Loucy (cell line): ENCODE measurements at regions not wholly inside any gene's neighbourhood (a gene's known extent, or its start where the extent isn't known, plus 50 kb on each side); places are given as distances from the start of the nearest gene placed in this dataset.

Experiments
- H2AFZ ChIP-seq: fragments of 200-600 bp; sonication (generic); 2 replicates; pipeline ENCODE4 v1.6.0; 2016; ENCODE audit warnings: antibody characterized with exemption, mild to moderate bottlenecking, low read length, moderate library complexity
- H3F3A ChIP-seq: fragments of 200-600 bp; 2 replicates; pipeline ENCODE4 v1.6.0; 2016; ENCODE audit warnings: antibody characterized with exemption, low read depth, mild to moderate bottlenecking
- H3K27me3 ChIP-seq: fragments of 200-600 bp; sonication (generic); 2 replicates; pipeline ENCODE4 v1.6.1; 2014; ENCODE audit warnings: low read length, mild to moderate bottlenecking; ENCODE audit not compliant: insufficient read depth, poor library complexity, severe bottlenecking
- H3K36me3 ChIP-seq: fragments of 200-600 bp; sonication (generic); 2 replicates; pipeline ENCODE4 v1.6.1; 2016; ENCODE audit warnings: low read length; ENCODE audit not compliant: insufficient read depth
- H3K4me1 ChIP-seq: fragments of 200-600 bp; sonication (generic); 2 replicates; pipeline ENCODE4 v1.5.1; 2014; ENCODE audit warnings: low read length, mild to moderate bottlenecking; ENCODE audit not compliant: insufficient read depth, poor library complexity, severe bottlenecking
- H3K4me2 ChIP-seq: fragments of 200-600 bp; sonication (generic); 2 replicates; pipeline ENCODE4 v1.6.0; 2014; ENCODE audit warnings: antibody characterized with exemption, low read length, low read depth, mild to moderate bottlenecking; ENCODE audit not compliant: poor library complexity, severe bottlenecking
- H3K4me3 ChIP-seq: fragments of 200-600 bp; sonication (generic); 2 replicates; pipeline ENCODE4 v1.5.1; 2014; ENCODE audit warnings: low read length, mild to moderate bottlenecking, mixed read lengths; ENCODE audit not compliant: poor library complexity, severe bottlenecking
- H3K79me2 ChIP-seq: fragments of 200-600 bp; sonication (generic); 2 replicates; pipeline ENCODE4 v1.6.1; 2014; ENCODE audit warnings: low read length; ENCODE audit not compliant: insufficient read depth
- H3K9ac ChIP-seq: fragments of 200-600 bp; sonication (generic); 2 replicates; pipeline ENCODE4 v1.6.0; 2014; ENCODE audit warnings: mild to moderate bottlenecking, low read depth, low read length, moderate library complexity; ENCODE audit not compliant: poor library complexity, severe bottlenecking
- H3K9me2 ChIP-seq: fragments of 200-600 bp; sonication (generic); replicated peaks from 2 replicates; pipeline ENCODE4 v1.6.1; 2016; ENCODE audit warnings: low read depth, low read length, mixed read lengths
- H3K9me3 ChIP-seq: fragments of 200-600 bp; sonication (generic); 2 replicates; pipeline ENCODE4 v1.6.1; 2014; ENCODE audit warnings: mild to moderate bottlenecking, antibody characterized with exemption, low read length, low read depth; ENCODE audit not compliant: insufficient read depth
- H4K20me1 ChIP-seq: fragments of 200-600 bp; sonication (generic); 2 replicates; pipeline ENCODE4 v1.6.0; 2014; ENCODE audit warnings: antibody characterized with exemption, low read length, mild to moderate bottlenecking; ENCODE audit not compliant: insufficient read depth, poor library complexity, severe bottlenecking
- EZH2phosphoT487 ChIP-seq: fragments of 200-600 bp; IDR thresholded peaks from 2 replicates; pipeline ENCODE4 v1.6.1; 2018; ENCODE audit warnings: antibody characterized with exemption, mild to moderate bottlenecking, moderate library complexity, borderline replicate concordance
- TF ChIP-seq, protein P1 (sequence below): fragments of 200-600 bp; sonication (generic); conservative IDR thresholded peaks from 2 replicates; pipeline ENCODE4 v1.5.1; 2014; ENCODE audit warnings: mild to moderate bottlenecking, antibody characterized with exemption, low read length

DNA sequence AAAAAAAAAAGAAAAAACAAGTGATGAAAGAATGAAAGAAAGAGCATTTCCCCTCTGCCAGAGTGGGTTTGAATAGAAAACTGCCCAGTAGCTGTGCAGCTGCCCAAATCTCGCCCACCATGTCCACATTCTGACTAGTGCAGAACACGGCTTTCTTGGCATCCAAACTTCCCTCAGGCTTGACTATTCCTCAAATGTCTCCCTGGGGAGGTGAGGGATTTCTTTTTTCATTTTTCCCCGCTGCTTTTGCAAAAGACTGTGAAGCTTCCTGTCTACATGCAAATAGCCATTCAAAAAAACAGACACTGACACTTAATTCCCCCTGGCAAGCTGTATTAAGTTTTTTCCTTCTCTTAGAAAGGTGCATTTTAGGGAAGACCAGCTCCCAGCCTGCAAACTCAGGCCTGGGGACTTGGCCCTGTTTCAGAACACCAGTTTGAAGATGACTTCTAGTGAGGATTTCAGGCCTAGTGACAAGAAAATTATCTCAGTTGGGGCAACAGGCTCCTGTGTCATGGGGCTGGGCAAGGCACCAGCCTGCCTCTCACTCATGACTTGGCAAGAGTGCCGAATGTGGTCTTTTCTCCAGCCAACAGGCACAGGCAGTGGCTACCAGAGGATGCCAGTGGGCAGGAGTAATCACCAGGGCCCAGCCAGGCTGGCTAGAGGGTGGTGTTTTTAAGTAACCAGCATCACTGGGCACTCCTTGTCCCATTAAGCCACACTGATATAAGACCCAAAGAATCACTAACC is 178.1 kb upstream of the NFIA start:
- H3K4me1 ChIP-seq = peaks cover 31% of the 10 kb centered on the region
- no peak for TF ChIP-seq EZH2phosphoT487
- no peak overlapping the region for H3K4me3 ChIP-seq
- no peaks in the 10 kb centered on the region for H3F3A ChIP-seq
- peak overlapping the region; percentile 16 for H3K9ac ChIP-seq
- no peaks in the 10 kb centered on the region for H3K27me3 ChIP-seq
- H3K9me3 ChIP-seq = no peaks in the 10 kb centered on the region
- no peak overlapping the region for H3K4me2 ChIP-seq
- no peaks in the 10 kb centered on the region for H3K9me2 ChIP-seq
- no peaks in the 10 kb centered on the region for H3K79me2 ChIP-seq
- H2AFZ ChIP-seq = peak overlapping the region; percentile 69
- H4K20me1 ChIP-seq = no peaks in the 10 kb centered on the region
- H3K36me3 ChIP-seq = no peaks in the 10 kb centered on the region

DNA sequence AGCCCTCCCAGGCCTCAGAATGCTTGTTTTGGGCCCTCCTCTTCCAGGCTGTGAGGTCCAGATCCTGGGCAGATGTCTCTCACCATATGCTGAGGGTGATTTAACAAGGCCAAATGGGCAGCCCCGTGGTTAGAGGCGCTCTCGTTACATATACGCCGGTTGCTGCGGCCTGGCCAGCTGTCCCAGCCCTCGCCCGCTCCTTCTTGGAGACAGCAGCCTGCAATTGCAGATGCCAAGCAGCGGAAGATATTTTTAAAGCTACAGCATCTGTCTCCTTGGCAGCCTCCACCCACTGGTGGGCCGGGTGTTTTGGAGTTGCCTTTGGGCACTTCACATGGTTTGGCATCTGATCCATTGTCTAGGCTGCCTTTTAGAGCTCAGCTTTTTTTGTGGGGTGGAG is 178.8 kb upstream of the NFIA start:
- Histone ChIP-seq H3K9me2 (no peaks in the 10 kb centered on the region), H3F3A (no peaks in the 10 kb centered on the region), H3K36me3 (no peaks in the 10 kb centered on the region), H3K4me1 (peaks cover 31% of the 10 kb centered on the region), H4K20me1 (no peaks in the 10 kb centered on the region), H3K9me3 (no peaks in the 10 kb centered on the region), H3K4me2 (no peak overlapping the region), H3K27me3 (no peaks in the 10 kb centered on the region), H3K9ac (peak overlapping the region; percentile 16), H3K79me2 (no peaks in the 10 kb centered on the region), H3K4me3 (no peak overlapping the region), H2AFZ (no peak overlapping the region)
- TF ChIP-seq, protein P1, sequence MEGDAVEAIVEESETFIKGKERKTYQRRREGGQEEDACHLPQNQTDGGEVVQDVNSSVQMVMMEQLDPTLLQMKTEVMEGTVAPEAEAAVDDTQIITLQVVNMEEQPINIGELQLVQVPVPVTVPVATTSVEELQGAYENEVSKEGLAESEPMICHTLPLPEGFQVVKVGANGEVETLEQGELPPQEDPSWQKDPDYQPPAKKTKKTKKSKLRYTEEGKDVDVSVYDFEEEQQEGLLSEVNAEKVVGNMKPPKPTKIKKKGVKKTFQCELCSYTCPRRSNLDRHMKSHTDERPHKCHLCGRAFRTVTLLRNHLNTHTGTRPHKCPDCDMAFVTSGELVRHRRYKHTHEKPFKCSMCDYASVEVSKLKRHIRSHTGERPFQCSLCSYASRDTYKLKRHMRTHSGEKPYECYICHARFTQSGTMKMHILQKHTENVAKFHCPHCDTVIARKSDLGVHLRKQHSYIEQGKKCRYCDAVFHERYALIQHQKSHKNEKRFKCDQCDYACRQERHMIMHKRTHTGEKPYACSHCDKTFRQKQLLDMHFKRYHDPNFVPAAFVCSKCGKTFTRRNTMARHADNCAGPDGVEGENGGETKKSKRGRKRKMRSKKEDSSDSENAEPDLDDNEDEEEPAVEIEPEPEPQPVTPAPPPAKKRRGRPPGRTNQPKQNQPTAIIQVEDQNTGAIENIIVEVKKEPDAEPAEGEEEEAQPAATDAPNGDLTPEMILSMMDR = no peak
- TF ChIP-seq EZH2phosphoT487 = no peak

DNA sequence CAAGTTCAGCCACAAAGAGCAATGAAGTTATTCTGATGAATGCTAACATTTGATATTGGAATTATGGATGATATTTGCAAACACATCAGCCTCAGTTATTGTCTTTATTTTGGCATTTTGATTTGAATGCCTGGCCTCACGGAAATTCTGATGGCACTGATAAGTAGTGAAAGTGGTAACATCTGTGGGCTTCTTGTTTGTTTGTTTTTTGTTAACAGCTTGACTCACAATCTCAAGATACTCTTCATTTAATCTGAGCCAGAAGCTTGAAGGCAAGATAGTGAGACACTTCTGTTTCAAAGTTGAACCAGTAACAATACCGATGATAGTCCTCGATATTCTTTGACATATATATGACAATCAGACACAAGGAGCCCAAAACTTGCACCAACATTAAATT is 182.9 kb upstream of the NFIA start:
- no peaks in the 10 kb centered on the region for H3K36me3 ChIP-seq
- no peak overlapping the region for H2AFZ ChIP-seq
- H4K20me1 ChIP-seq = no peaks in the 10 kb centered on the region
- no peaks in the 10 kb centered on the region for H3K27me3 ChIP-seq
- H3K9me3 ChIP-seq = no peaks in the 10 kb centered on the region
- no peak overlapping the region for H3K4me2 ChIP-seq
- no peaks in the 10 kb centered on the region for H3F3A ChIP-seq
- no peaks in the 10 kb centered on the region for H3K9me2 ChIP-seq
- no peak for TF ChIP-seq EZH2phosphoT487
- TF ChIP-seq, protein P1 = no peak
- no peak overlapping the region for H3K9ac ChIP-seq
- H3K4me3 ChIP-seq = no peak overlapping the region
- no peaks in the 10 kb centered on the region for H3K79me2 ChIP-seq
- peaks cover 6% of the 10 kb centered on the region for H3K4me1 ChIP-seq

DNA sequence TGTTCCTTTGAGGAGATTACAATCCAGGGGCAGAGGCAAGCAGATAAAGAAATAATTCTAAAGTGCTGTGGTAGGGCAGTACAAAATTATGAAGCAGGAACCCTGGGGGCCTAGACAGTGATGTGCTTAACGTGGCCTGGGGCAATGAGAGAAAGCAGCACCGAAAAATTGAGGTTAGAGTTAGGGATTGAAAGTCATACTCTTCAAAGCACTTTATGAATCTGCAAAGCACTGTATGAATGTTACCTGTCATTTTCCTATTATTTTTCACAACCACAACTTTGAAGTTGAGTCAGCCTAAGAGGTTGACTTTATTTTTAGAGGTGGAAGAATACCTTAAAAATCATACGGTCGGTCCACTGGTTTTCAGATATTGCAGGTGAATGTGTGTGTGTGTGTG is 183.4 kb upstream of the NFIA start:
- Histone ChIP-seq H3K36me3 (no peaks in the 10 kb centered on the region), H4K20me1 (no peaks in the 10 kb centered on the region), H3K4me3 (no peak overlapping the region), H2AFZ (no peak overlapping the region), H3K9ac (no peak overlapping the region), H3K27me3 (no peaks in the 10 kb centered on the region), H3K4me2 (no peak overlapping the region), H3F3A (no peaks in the 10 kb centered on the region), H3K4me1 (peaks cover under 1% of the 10 kb centered on the region), H3K79me2 (no peaks in the 10 kb centered on the region), H3K9me3 (no peaks in the 10 kb centered on the region), H3K9me2 (no peaks in the 10 kb centered on the region)
- TF ChIP-seq, protein P1 = no peak
- no peak for TF ChIP-seq EZH2phosphoT487
